CD14-positive monocyte (primary cell): ENCODE measurements at regions not wholly inside any gene's neighbourhood (a gene's known extent, or its start where the extent isn't known, plus 50 kb on each side); places are given as distances from the start of the nearest gene placed in this dataset.

ENCODE experiments used
- DNase-seq, 3 donors: peaks; one replicate each; pipeline ENCODE4 v3.0.0-alpha.2; 2011 to 2022
- H2AFZ ChIP-seq: 2 replicates; pipeline ENCODE4 v1.6.0; 2012; ENCODE audit warnings: mild to moderate bottlenecking, low read depth, low read length, inconsistent platforms; ENCODE audit not compliant: insufficient read depth, poor library complexity, severe bottlenecking
- H3K27ac ChIP-seq, 2 donors: 1 replicate in 1 of 2; 2 replicates in 1 of 2; pipeline ENCODE4 v1.5.1; 2012 to 2013; ENCODE audit warnings: low read length in 2 of 2, control low read depth in 1 of 2, inconsistent platforms in 1 of 2, low read depth in 1 of 2, mild to moderate bottlenecking in 1 of 2
- H3K27me3 ChIP-seq, 2 donors: one replicate each; pipeline versions ENCODE4 v1.6.0 to v1.6.1; 2011 to 2013; ENCODE audit warnings: low read length in 2 of 2; ENCODE audit not compliant: control insufficient read depth in 2 of 2, insufficient read depth in 2 of 2
- H3K36me3 ChIP-seq, 2 donors: replicated peaks in 1 of 2; 1 replicate in 1 of 2; 2 replicates in 1 of 2; pipeline versions ENCODE4 v1.5.1 to v1.6.1; 2012 to 2013; ENCODE audit warnings: low read length in 2 of 2, control low read depth in 1 of 2, inconsistent platforms in 1 of 2, mild to moderate bottlenecking in 1 of 2; ENCODE audit not compliant: insufficient read depth in 2 of 2, control insufficient read depth in 1 of 2
- H3K4me1 ChIP-seq, 2 donors: 1 replicate in 1 of 2; 2 replicates in 1 of 2; pipeline versions ENCODE4 v1.5.1 to v1.6.1; 2012 to 2013; ENCODE audit warnings: low read length in 2 of 2, control low read depth in 1 of 2, inconsistent platforms in 1 of 2, mild to moderate bottlenecking in 1 of 2, moderate library complexity in 1 of 2; ENCODE audit not compliant: insufficient read depth in 2 of 2, control insufficient read depth in 1 of 2
- H3K4me2 ChIP-seq: replicated peaks from 2 replicates; pipeline ENCODE3; 2012; ENCODE audit warnings: low read length, moderate library complexity, mild to moderate bottlenecking; ENCODE audit not compliant: poor library complexity, severe bottlenecking; ENCODE audit errors: extremely low read depth
- H3K4me3 ChIP-seq, 3 experiments: fragments of 200-600 bp in 1 of 3; sonication (generic) in 1 of 3; replicated peaks in 1 of 3; 1 replicate in 2 of 3; 2 replicates in 1 of 3; pipeline ENCODE4 v1.5.1; 2011 to 2013; ENCODE audit warnings: low read length in 3 of 3, mild to moderate bottlenecking in 3 of 3, control low read depth in 2 of 3, low read depth in 2 of 3, inconsistent platforms in 1 of 3, moderate library complexity in 1 of 3
- H3K79me2 ChIP-seq: 2 replicates; pipeline ENCODE4 v1.6.0; 2012; ENCODE audit warnings: mild to moderate bottlenecking, control low read depth, inconsistent platforms, low read length, moderate library complexity; ENCODE audit not compliant: insufficient read depth
- H3K9ac ChIP-seq: 2 replicates; pipeline ENCODE4 v1.6.0; 2017; ENCODE audit warnings: low read length, mild to moderate bottlenecking; ENCODE audit not compliant: insufficient read depth, poor library complexity, severe bottlenecking
- H3K9me3 ChIP-seq, 2 donors: replicated peaks in 1 of 2; 1 replicate in 1 of 2; 2 replicates in 1 of 2; pipeline versions ENCODE4 v1.5.1 to v1.6.1; 2012 to 2013; ENCODE audit warnings: low read length in 2 of 2, control low read depth in 1 of 2; ENCODE audit not compliant: control insufficient read depth in 1 of 2, insufficient read depth in 1 of 2
- H4K20me1 ChIP-seq: 2 replicates; pipeline ENCODE4 v1.6.0; 2012; ENCODE audit warnings: mild to moderate bottlenecking, low read length, control low read depth, moderate library complexity; ENCODE audit not compliant: insufficient read depth
- H3K27ac Mint-ChIP-seq, 7 donors: one replicate each; pipeline ENCODE4 v1.8.0; 2020; ENCODE audit warnings: mild to moderate bottlenecking in 7 of 7, mixed read lengths in 7 of 7, moderate library complexity in 6 of 7, inconsistent platforms in 2 of 7
- H3K27me3 Mint-ChIP-seq, 3 donors: one replicate each; pipeline ENCODE4 v1.8.0; 2021 to 2022; ENCODE audit warnings: low read depth in 3 of 3, mild to moderate bottlenecking in 3 of 3, mixed read lengths in 3 of 3, moderate library complexity in 3 of 3, inconsistent platforms in 1 of 3
- H3K36me3 Mint-ChIP-seq, 2 donors: one replicate each; pipeline ENCODE4 v1.8.0; 2020; ENCODE audit warnings: mixed read lengths in 2 of 2, inconsistent platforms in 1 of 2, mild to moderate bottlenecking in 1 of 2
- H3K4me1 Mint-ChIP-seq: one replicate; pipeline ENCODE4 v1.8.0; 2020; ENCODE audit warnings: mild to moderate bottlenecking, mixed read lengths
- H3K4me3 Mint-ChIP-seq, 2 donors: one replicate each; pipeline ENCODE4 v1.8.0; 2020; ENCODE audit warnings: mild to moderate bottlenecking in 2 of 2, mixed read lengths in 2 of 2, moderate library complexity in 1 of 2
- H3K9me3 Mint-ChIP-seq, 7 donors: one replicate each; pipeline ENCODE4 v1.8.0; 2020 to 2022; ENCODE audit warnings: mixed read lengths in 7 of 7, mild to moderate bottlenecking in 6 of 7, moderate library complexity in 6 of 7, inconsistent platforms in 2 of 7
- CTCF ChIP-seq: fragments of 200-600 bp; IDR thresholded peaks from one replicate; pipeline ENCODE4 v1.8.0; 2022; ENCODE audit warnings: antibody characterized with exemption, mild to moderate bottlenecking
- WGBS: methylation state at CpG from one replicate; pipeline ENCODE4 v1.1.5; 2013; ENCODE audit warnings: missing lambda C conversion rate; ENCODE audit not compliant: insufficient coverage; 5-methylcytosine and 5-hydroxymethylcytosine counted together
- intact Hi-C, 2 donors: fragments of 100-400 bp; cut with micrococcal nuclease; formaldehyde crosslinking; loops; one replicate each; pipeline versions ENCODE4 v1.15.0 to v1.15.1; 2023

- Histone ChIP-seq H2AFZ (no peak overlapping the region), H3K79me2 (no peaks in the 10 kb centered on the region), H3K9me3 (no peaks in the 10 kb centered on the region), H3K4me1 (no peaks in the 10 kb centered on the region), H3K9ac (no peak overlapping the region), H3K27ac (no peak overlapping the region), H3K36me3 (no peaks in the 10 kb centered on the region), H3K4me3 (no peak overlapping the region), H4K20me1 (no peaks in the 10 kb centered on the region), H3K27me3 (no peaks in the 10 kb centered on the region), H3K4me2 (no peak overlapping the region)
- no peak overlapping the region for H3K4me3 Mint-ChIP-seq
- intact Hi-C loops, result no loop called here
- H3K4me1 Mint-ChIP-seq, result peaks cover 4% of the 10 kb centered on the region
- H3K27me3 Mint-ChIP-seq, result peaks cover 0 to 3% (median 1%) of the 10 kb centered on the region in 3 donors
- TF ChIP-seq CTCF, result no peak
- H3K9me3 Mint-ChIP-seq, result no peaks in the 10 kb centered on the region
- H3K27ac Mint-ChIP-seq, result no peak overlapping the region
- WGBS, result no CpG with 5 or more reads among the region's 1 CpG
- no peaks in the 10 kb centered on the region for H3K36me3 Mint-ChIP-seq
- no peak for DNase-seq
Measured at GRCh38 chr3:87507753-87508152, 231.4 kb upstream of the POU1F1 start.

GRCh38 chr3:87503900-87504498, 227.6 kb upstream of the POU1F1 start:
- TF ChIP-seq CTCF, result peak; percentile 48
- H3K9me3 Mint-ChIP-seq, result no peaks in the 10 kb centered on the region
- no peak overlapping the region for H3K9ac ChIP-seq
- H3K4me3 Mint-ChIP-seq, result no peak overlapping the region
- intact Hi-C loops, result no loop called here
- H3K27ac ChIP-seq, result no peak overlapping the region
- WGBS, result 71% methylated on average over 2 of the region's 8 CpGs
- no peaks in the 10 kb centered on the region for H4K20me1 ChIP-seq
- no peak overlapping the region for H2AFZ ChIP-seq
- H3K4me1 ChIP-seq, result no peaks in the 10 kb centered on the region
- H3K4me3 ChIP-seq, result no peak overlapping the region
- H3K27me3 Mint-ChIP-seq, result no peaks in the 10 kb centered on the region
- no peaks in the 10 kb centered on the region for H3K27me3 ChIP-seq
- no peak overlapping the region for H3K4me2 ChIP-seq
- H3K36me3 Mint-ChIP-seq, result no peaks in the 10 kb centered on the region
- no peaks in the 10 kb centered on the region for H3K9me3 ChIP-seq
- peak in 2 of 3 donors; percentile 18 to 19 for DNase-seq
- no peaks in the 10 kb centered on the region for H3K36me3 ChIP-seq
- no peaks in the 10 kb centered on the region for H3K4me1 Mint-ChIP-seq
- H3K27ac Mint-ChIP-seq, result no peak overlapping the region
- H3K79me2 ChIP-seq, result no peaks in the 10 kb centered on the region
